Psoas muscle (tissue), 7 donors: ENCODE measurements at regions not wholly inside any gene's neighbourhood (a gene's known extent, or its start where the extent isn't known, plus 50 kb on each side); places are given as distances from the start of the nearest gene placed in this dataset.

Source experiments
- ATAC-seq, 4 donors: fragments of 200-7000 bp; cut with Tn5 transposase; one replicate each; pipeline ENCODE4 v1.9.1; 2020; ENCODE audit warnings: moderate library complexity in 3 of 4, mild to moderate bottlenecking in 2 of 4
- DNase-seq, 2 donors: peaks; one replicate each; pipeline ENCODE4 v3.0.0-alpha.2; 2020
- H3K27ac ChIP-seq: fragments of 200-600 bp; one replicate; pipeline ENCODE4 v1.8.0; 2022
- H3K27me3 ChIP-seq, 3 donors: fragments of 200-600 bp in 1 of 3; one replicate each; pipeline versions ENCODE4 v1.6.1 to v1.8.0; 2013 to 2022; ENCODE audit warnings: low read length in 2 of 3, mild to moderate bottlenecking in 2 of 3, moderate library complexity in 1 of 3; ENCODE audit not compliant: insufficient read depth in 3 of 3
- H3K36me3 ChIP-seq, 2 donors: fragments of 200-600 bp in 1 of 2; one replicate each; pipeline versions ENCODE4 v1.6.1 to v1.8.0; 2013 to 2022; ENCODE audit warnings: low read depth in 1 of 2, mild to moderate bottlenecking in 1 of 2, moderate library complexity in 1 of 2; ENCODE audit not compliant: insufficient read depth in 1 of 2
- H3K4me1 ChIP-seq: fragments of 200-600 bp; one replicate; pipeline ENCODE4 v1.8.0; 2022
- H3K4me3 ChIP-seq: fragments of 200-600 bp; one replicate; pipeline ENCODE4 v1.8.0; 2022; ENCODE audit warnings: mild to moderate bottlenecking
- H3K9me3 ChIP-seq: fragments of 200-600 bp; one replicate; pipeline ENCODE4 v1.8.0; 2022
- WGBS, 3 donors: extraction: QIAGEN DNeasy Blood & Tissue Kit; methylation state at CpG; one replicate each; pipeline versions ENCODE4 v1.1.6 to v1.1.7; 2013; 5-methylcytosine and 5-hydroxymethylcytosine counted together
- intact Hi-C, 2 donors: fragments of 100-400 bp; cut with DNase I; formaldehyde crosslinking; loops; one replicate each; pipeline versions ENCODE4 v1.11.0 to v1.14.2; 2022
- TF ChIP-seq, protein P1 (sequence below): fragments of 200-600 bp; IDR thresholded peaks from one replicate; pipeline ENCODE4 v1.8.0; 2022; ENCODE audit warnings: antibody characterized with exemption
- donor health status: healthy with polysubstance abuse.
- donor health status: DM: no; HTN: no; CAD: no; lungs with moderate emphysema.
- donor health status: Bipolar disorder and iron deficiency.
- donor health status: healthy.
- donor health status: DM: yes; HTN: yes; CAD: no.
- donor health status: DM: no; HTN: no; CAD: no.
- donor health status: DM: yes; HTN: yes; CAD: no.

DNA sequence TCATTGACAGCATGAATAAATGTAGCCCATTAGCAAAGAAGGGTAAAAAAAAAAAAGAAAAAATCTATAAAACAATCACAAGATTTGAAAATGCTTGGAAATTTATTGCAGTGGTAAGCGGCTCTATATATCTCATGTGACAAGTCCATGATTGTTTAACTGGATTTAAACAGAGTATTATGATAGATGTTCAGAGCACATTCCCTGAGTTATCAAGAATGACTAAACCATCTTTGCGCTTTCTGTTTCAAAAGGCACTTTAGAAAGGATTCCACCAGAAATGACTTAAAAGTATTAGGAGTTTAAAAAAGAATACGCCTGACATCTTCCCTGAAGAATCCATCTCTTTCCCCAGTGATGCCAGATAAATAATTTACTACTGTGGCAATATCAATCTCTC, 409.5 kb upstream of the UBE2E3 start:
- no peaks in the 10 kb centered on the region for H3K4me1 ChIP-seq
- no peak overlapping the region for H3K4me3 ChIP-seq
- no peaks in the 10 kb centered on the region for H3K9me3 ChIP-seq
- H3K27ac ChIP-seq = no peak overlapping the region
- H3K36me3 ChIP-seq = no peaks in the 10 kb centered on the region
- intact Hi-C loops = no loop called here
- 85 to 90% (median 87%) methylated on average over 3 of the region's 3 CpGs for WGBS, 3 donors
- DNase-seq (no peak), ATAC-seq (no peak)
- no peaks in the 10 kb centered on the region for H3K27me3 ChIP-seq
- TF ChIP-seq, protein P1, sequence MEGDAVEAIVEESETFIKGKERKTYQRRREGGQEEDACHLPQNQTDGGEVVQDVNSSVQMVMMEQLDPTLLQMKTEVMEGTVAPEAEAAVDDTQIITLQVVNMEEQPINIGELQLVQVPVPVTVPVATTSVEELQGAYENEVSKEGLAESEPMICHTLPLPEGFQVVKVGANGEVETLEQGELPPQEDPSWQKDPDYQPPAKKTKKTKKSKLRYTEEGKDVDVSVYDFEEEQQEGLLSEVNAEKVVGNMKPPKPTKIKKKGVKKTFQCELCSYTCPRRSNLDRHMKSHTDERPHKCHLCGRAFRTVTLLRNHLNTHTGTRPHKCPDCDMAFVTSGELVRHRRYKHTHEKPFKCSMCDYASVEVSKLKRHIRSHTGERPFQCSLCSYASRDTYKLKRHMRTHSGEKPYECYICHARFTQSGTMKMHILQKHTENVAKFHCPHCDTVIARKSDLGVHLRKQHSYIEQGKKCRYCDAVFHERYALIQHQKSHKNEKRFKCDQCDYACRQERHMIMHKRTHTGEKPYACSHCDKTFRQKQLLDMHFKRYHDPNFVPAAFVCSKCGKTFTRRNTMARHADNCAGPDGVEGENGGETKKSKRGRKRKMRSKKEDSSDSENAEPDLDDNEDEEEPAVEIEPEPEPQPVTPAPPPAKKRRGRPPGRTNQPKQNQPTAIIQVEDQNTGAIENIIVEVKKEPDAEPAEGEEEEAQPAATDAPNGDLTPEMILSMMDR = no peak

DNA sequence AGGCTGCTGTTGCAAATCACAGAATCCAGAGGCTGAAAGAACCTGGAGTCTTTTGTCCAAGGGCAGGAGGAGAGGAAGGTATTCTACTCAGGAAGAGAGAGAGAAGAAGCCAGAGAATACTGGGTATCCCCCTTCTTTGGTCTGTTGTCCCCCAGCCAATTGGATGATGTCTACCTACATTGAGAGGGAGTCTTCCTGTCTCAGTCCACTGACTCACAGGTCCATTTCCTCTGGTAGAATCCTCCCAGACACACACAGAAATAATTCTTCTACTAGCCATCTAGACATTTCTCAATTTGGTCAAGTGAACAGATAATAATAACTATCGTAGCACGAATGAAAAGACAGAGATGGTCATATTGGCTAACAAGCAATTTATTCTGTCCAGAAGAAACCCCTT, 416.4 kb upstream of the UBE2E3 start:
- WGBS, 3 donors = 93 to 94% (median 94%) methylated on average over 2 of the region's 2 CpGs

DNA sequence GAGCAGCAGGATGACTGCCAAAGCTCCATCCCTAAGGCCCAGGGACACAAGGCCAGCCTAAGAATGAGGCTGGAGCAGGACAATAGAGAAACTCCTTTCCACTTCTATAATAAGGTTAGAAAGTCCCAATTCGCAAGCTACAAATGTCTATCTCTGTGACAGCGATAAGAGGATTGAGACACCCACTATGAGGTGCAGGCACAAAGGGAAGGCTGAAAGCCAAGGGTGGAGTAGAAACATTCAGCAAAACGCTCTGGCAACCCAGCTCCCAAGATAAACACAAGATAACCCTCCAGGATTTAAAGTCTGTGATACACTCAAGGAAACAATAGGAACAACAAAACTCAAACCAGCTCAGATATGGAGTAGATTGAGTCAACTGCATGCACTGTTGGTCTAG, 418.0 kb upstream of the UBE2E3 start:
- Histone ChIP-seq H3K9me3 (no peaks in the 10 kb centered on the region), H3K27me3 (no peaks in the 10 kb centered on the region), H3K27ac (no peak overlapping the region), H3K36me3 (no peaks in the 10 kb centered on the region), H3K4me3 (no peak overlapping the region), H3K4me1 (no peaks in the 10 kb centered on the region)
- ATAC-seq (no peak), DNase-seq (no peak)
- WGBS, 3 donors = 74 to 78% (median 78%) methylated on average over 3 of the region's 3 CpGs
- intact Hi-C loops = no loop called here
- TF ChIP-seq, protein P1 = no peak

More for the DNA sequence above, 416.4 kb upstream of the UBE2E3 start:
- Histone ChIP-seq H3K4me1 (no peaks in the 10 kb centered on the region), H3K36me3 (no peaks in the 10 kb centered on the region), H3K27me3 (no peaks in the 10 kb centered on the region), H3K4me3 (no peak overlapping the region), H3K27ac (no peak overlapping the region), H3K9me3 (no peaks in the 10 kb centered on the region)
- no peak for ATAC-seq
- DNase-seq = no peak
- intact Hi-C loops = no loop called here
- TF ChIP-seq, protein P1 = no peak

- Histone ChIP-seq H3K36me3 (no peaks in the 10 kb centered on the region), H3K4me1 (no peaks in the 10 kb centered on the region), H3K27me3 (no peaks in the 10 kb centered on the region), H3K27ac (no peak overlapping the region), H3K4me3 (no peak overlapping the region), H3K9me3 (no peaks in the 10 kb centered on the region)
- ATAC-seq (no peak), DNase-seq (no peak)
- intact Hi-C loops = no loop called here
- 28 to 35% (median 33%) methylated on average over 5 of the region's 5 CpGs for WGBS, 3 donors
- TF ChIP-seq, protein P1 = no peak
These were observed 420.6 kb upstream of the UBE2E3 start for GRCh38 chr2:180559771-180560170.

DNA sequence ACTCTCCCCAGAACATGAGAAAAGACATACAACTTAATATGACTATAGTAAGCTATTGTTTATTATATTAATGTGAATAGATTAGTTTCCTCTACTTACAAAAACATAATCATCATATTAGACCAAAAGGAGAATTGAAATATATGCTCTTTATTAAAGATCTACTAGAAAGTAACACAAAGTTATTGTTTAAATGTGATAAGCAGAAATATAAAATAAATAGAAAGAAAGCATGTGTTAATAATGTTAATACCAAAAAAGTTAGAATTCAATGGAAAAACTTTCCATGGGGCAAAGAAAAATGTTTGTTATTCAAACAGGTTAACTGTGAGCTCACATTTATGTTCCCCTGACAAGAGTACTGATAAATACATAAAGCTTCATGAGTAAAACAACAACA, 421.4 kb upstream of the UBE2E3 start:
- no peaks in the 10 kb centered on the region for H3K9me3 ChIP-seq
- TF ChIP-seq, protein P1 = no peak
- no peaks in the 10 kb centered on the region for H3K27me3 ChIP-seq
- intact Hi-C loops = no loop called here
- H3K4me3 ChIP-seq = no peak overlapping the region
- H3K36me3 ChIP-seq = no peaks in the 10 kb centered on the region
- H3K4me1 ChIP-seq = no peaks in the 10 kb centered on the region
- no peak for DNase-seq
- H3K27ac ChIP-seq = no peak overlapping the region
- ATAC-seq = no peak
